B cell (primary cell): ENCODE measurements at regions not wholly inside any gene's neighbourhood (a gene's known extent, or its start where the extent isn't known, plus 50 kb on each side); places are given as distances from the start of the nearest gene placed in this dataset.
A peak's percentile ranks its signal among the peaks of the same experiment; 100 is the strongest.

Experiments used
- ATAC-seq: fragments of 200-7000 bp; cut with Tn5 transposase; one replicate; pipeline ENCODE4 v1.10.0; 2021; ENCODE audit warnings: low read depth, mild to moderate bottlenecking, moderate number of reproducible peaks, moderate library complexity
- CTCF ChIA-PET: fragments of 350-600 bp; sonication (Branson Sonifier 250); formaldehyde crosslinking; loops from one replicate; lab custom pipeline; 2021; ENCODE audit warnings: antibody characterized with exemption, inconsistent platforms; lab: Charles Lee
- POLR2A ChIA-PET: fragments of 350-600 bp; sonication (Branson Sonifier 250); formaldehyde crosslinking; loops from one replicate; lab custom pipeline; 2021; ENCODE audit warnings: antibody characterized with exemption; lab: Charles Lee
- DNase-seq: peaks from one replicate; pipeline ENCODE4 v3.0.0; 2013
- H2AFZ ChIP-seq: 2 replicates; pipeline ENCODE4 v1.6.1; 2012; ENCODE audit warnings: mild to moderate bottlenecking, low read depth, low read length; ENCODE audit not compliant: insufficient read depth, poor library complexity, severe bottlenecking
- H3K27ac ChIP-seq, 2 donors: 1 replicate in 1 of 2; 2 replicates in 1 of 2; pipeline ENCODE4 v1.5.1; 2012 to 2013; ENCODE audit warnings: low read length in 2 of 2, mild to moderate bottlenecking in 2 of 2, moderate library complexity in 1 of 2
- H3K27me3 ChIP-seq, 4 experiments: fragments of 200-600 bp in 1 of 4; sonication (generic) in 1 of 4; replicated peaks in 1 of 4; 1 replicate in 2 of 4; 2 replicates in 2 of 4; pipeline versions ENCODE4 v1.6.1 to v1.7.0; 2013 to 2016; ENCODE audit warnings: low read length in 3 of 4, mild to moderate bottlenecking in 2 of 4, mixed read lengths in 1 of 4, moderate library complexity in 1 of 4; ENCODE audit not compliant: insufficient read depth in 4 of 4, control insufficient read depth in 3 of 4; ENCODE audit errors: control extremely low read depth in 1 of 4
- H3K36me3 ChIP-seq, 2 experiments: replicated peaks in 1 of 2; 1 replicate in 1 of 2; 2 replicates in 1 of 2; pipeline versions ENCODE4 v1.6.1 to v1.7.1; 2013; ENCODE audit warnings: low read length in 1 of 2; ENCODE audit not compliant: insufficient read depth in 2 of 2, control insufficient read depth in 1 of 2; ENCODE audit errors: control extremely low read depth in 1 of 2, extremely low read depth in 1 of 2
- H3K4me1 ChIP-seq, 2 donors: fragments of 200-600 bp in 1 of 2; sonication (generic) in 1 of 2; 1 replicate in 1 of 2; 2 replicates in 1 of 2; pipeline versions ENCODE4 v1.5.1 to v1.6.1; 2013 to 2017; ENCODE audit warnings: low read length in 2 of 2; ENCODE audit not compliant: control insufficient read depth in 2 of 2, insufficient read depth in 2 of 2
- H3K4me2 ChIP-seq: replicated peaks from 2 replicates; pipeline ENCODE3; 2012; ENCODE audit warnings: mild to moderate bottlenecking, low read depth, low read length; ENCODE audit not compliant: poor library complexity, severe bottlenecking
- H3K4me3 ChIP-seq, 5 experiments: fragments of 200-600 bp in 1 of 5; sonication (generic) in 1 of 5; 1 replicate in 3 of 5; 2 replicates in 2 of 5; pipeline versions ENCODE4 v1.5.1 to v1.7.0; 2011 to 2016; ENCODE audit warnings: low read length in 4 of 5, mild to moderate bottlenecking in 4 of 5, low read depth in 2 of 5, control low read depth in 1 of 5, moderate library complexity in 1 of 5; ENCODE audit not compliant: insufficient read depth in 1 of 5; ENCODE audit errors: control extremely low read depth in 1 of 5, extremely low read depth in 1 of 5
- H3K79me2 ChIP-seq: fragments of 200-600 bp; sonication (generic); one replicate; pipeline ENCODE4 v1.6.0; 2016; ENCODE audit warnings: low read length; ENCODE audit not compliant: control insufficient read depth, insufficient read depth
- H3K9ac ChIP-seq: fragments of 200-600 bp; sonication (generic); 2 replicates; pipeline ENCODE4 v1.6.1; 2017; ENCODE audit warnings: mild to moderate bottlenecking, low read length, moderate library complexity
- H3K9me3 ChIP-seq, 3 donors: one replicate each; pipeline versions ENCODE4 v1.6.1 to v1.7.1; 2013; ENCODE audit warnings: low read length in 2 of 3; ENCODE audit not compliant: control insufficient read depth in 2 of 3, insufficient read depth in 1 of 3; ENCODE audit errors: control extremely low read depth in 1 of 3
- H4K20me1 ChIP-seq: 2 replicates; pipeline ENCODE4 v1.6.0; 2012; ENCODE audit warnings: mild to moderate bottlenecking, low read length; ENCODE audit not compliant: insufficient read depth, control insufficient read depth, poor library complexity, severe bottlenecking
- H3K27ac Mint-ChIP-seq: one replicate; pipeline ENCODE4 v1.8.0; 2021; ENCODE audit warnings: mixed read lengths
- H3K27me3 Mint-ChIP-seq: one replicate; pipeline ENCODE4 v1.8.0; 2021; ENCODE audit warnings: mixed read lengths
- H3K4me1 Mint-ChIP-seq: one replicate; pipeline ENCODE4 v1.8.0; 2021; ENCODE audit warnings: mixed read lengths
- H3K4me3 Mint-ChIP-seq: one replicate; pipeline ENCODE4 v1.8.0; 2021; ENCODE audit warnings: mixed read lengths
- H3K9me3 Mint-ChIP-seq: one replicate; pipeline ENCODE4 v1.8.0; 2022; ENCODE audit warnings: mixed read lengths; ENCODE audit not compliant: insufficient read depth
- CTCF ChIP-seq: fragments of 200-600 bp; IDR thresholded peaks from one replicate; pipeline ENCODE4 v1.8.0; 2022; ENCODE audit warnings: antibody characterized with exemption, mild to moderate bottlenecking
- EZH2 ChIP-seq: IDR thresholded peaks from 2 replicates; pipeline ENCODE4 v1.6.1; 2012; ENCODE audit warnings: borderline replicate concordance, low read depth, mild to moderate bottlenecking, moderate library complexity, low read length; ENCODE audit not compliant: insufficient read depth, poor library complexity, severe bottlenecking
- WGBS: methylation state at CpG from one replicate; pipeline ENCODE4 v1.1.5; 2013; ENCODE audit warnings: missing lambda C conversion rate; ENCODE audit not compliant: insufficient coverage; 5-methylcytosine and 5-hydroxymethylcytosine counted together
- intact Hi-C: fragments of 100-400 bp; cut with micrococcal nuclease; formaldehyde crosslinking; loops from one replicate; pipeline ENCODE4 v1.10.0; 2022

- intact Hi-C loops = no loop called here
- H3K4me1 Mint-ChIP-seq = peaks cover 9% of the 10 kb centered on the region
- DNase-seq = no peak
Observed at GRCh38 chr3:18580268-18580667, 155.1 kb upstream of the SATB1 start.

GRCh38 chr3:18579661-18580060 is 154.5 kb upstream of the SATB1 start:
- intact Hi-C loops = no loop called here
- Histone ChIP-seq H3K4me1 (peaks cover 7 to 9% of the 10 kb centered on the region in 2 donors), H3K27ac (no peak overlapping the region), H3K9ac (no peak overlapping the region), H2AFZ (peak overlapping the region; percentile 23), H4K20me1 (no peaks in the 10 kb centered on the region), H3K27me3 (no peaks in the 10 kb centered on the region), H3K9me3 (no peaks in the 10 kb centered on the region), H3K4me3 (no peak overlapping the region), H3K36me3 (no peaks in the 10 kb centered on the region), H3K4me2 (peak overlapping the region; percentile 34), H3K79me2 (no peaks in the 10 kb centered on the region)
- WGBS = 20% methylated on average over 1 of the region's 3 CpGs
- Mint-ChIP-seq H3K4me3 (no peak overlapping the region), H3K9me3 (no peaks in the 10 kb centered on the region), H3K27ac (no peak overlapping the region), H3K27me3 (peaks cover 3% of the 10 kb centered on the region), H3K4me1 (peaks cover 9% of the 10 kb centered on the region)
- no peak for DNase-seq
- no peak for TF ChIP-seq EZH2
- TF ChIP-seq CTCF = no peak
- CTCF ChIA-PET = interaction anchor here (1.0 to 1.2 kb wide), 2 partner anchors 18 to 20 kb away, joined by 3 read pairs; no protein-coding TSS in a partner anchor
- ATAC-seq = no peak
- POLR2A ChIA-PET = no interaction called here

More at GRCh38 chr3:18580268-18580667, 155.1 kb upstream of the SATB1 start:
- Histone ChIP-seq H3K27me3 (no peaks in the 10 kb centered on the region), H3K36me3 (no peaks in the 10 kb centered on the region), H3K79me2 (no peaks in the 10 kb centered on the region), H3K27ac (no peak overlapping the region), H3K4me2 (no peak overlapping the region), H2AFZ (no peak overlapping the region), H3K4me3 (no peak overlapping the region), H4K20me1 (no peaks in the 10 kb centered on the region), H3K9ac (no peak overlapping the region), H3K9me3 (no peaks in the 10 kb centered on the region), H3K4me1 (peaks cover 7 to 9% of the 10 kb centered on the region in 2 donors)
- ATAC-seq = no peak
- no peaks in the 10 kb centered on the region for H3K9me3 Mint-ChIP-seq
- no peak overlapping the region for H3K27ac Mint-ChIP-seq
- peaks cover 3% of the 10 kb centered on the region for H3K27me3 Mint-ChIP-seq
- H3K4me3 Mint-ChIP-seq = no peak overlapping the region
- ChIA-PET CTCF (interaction anchor here (0.9 to 1.2 kb wide), 3 partner anchors 18 to 178 kb away, joined by 3 to 4 read pairs (median 3); no protein-coding TSS in a partner anchor), POLR2A (no interaction called here)
- WGBS = no CpG with 5 or more reads among the region's 2 CpGs
- no peak for TF ChIP-seq CTCF
- TF ChIP-seq EZH2 = no peak
